Hypothalamus (tissue), 51 donors: ENCODE measurements at regions not wholly inside any gene's neighbourhood (a gene's known extent, or its start where the extent isn't known, plus 50 kb on each side); places are given as distances from the start of the nearest gene placed in this dataset.

Experiments
- DNase-seq, 51 donors: peaks; one replicate each; lab custom pipeline; 2025; lab: John Stamatoyannopoulos, UW

DNA sequence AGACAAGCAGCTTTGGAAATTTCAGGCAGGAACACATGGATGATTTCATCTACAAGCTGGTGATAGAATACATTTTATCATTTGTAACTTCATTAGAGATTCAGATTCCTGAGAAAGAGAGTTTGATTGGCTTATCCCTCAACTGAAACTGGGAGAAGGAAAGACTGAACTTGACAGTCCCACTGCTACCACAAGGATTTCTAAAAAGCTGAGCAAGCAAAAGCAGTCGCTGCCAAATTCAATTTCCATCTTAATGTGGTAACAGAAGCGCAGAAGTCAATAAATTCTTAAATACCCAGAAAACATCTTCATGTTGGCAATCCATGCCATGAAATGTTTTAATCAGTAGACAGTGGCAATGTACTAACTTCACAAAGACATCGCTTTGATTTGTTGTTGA, 172.1 kb upstream of the DACH1 start:
- DNase-seq, result no peak

DNA sequence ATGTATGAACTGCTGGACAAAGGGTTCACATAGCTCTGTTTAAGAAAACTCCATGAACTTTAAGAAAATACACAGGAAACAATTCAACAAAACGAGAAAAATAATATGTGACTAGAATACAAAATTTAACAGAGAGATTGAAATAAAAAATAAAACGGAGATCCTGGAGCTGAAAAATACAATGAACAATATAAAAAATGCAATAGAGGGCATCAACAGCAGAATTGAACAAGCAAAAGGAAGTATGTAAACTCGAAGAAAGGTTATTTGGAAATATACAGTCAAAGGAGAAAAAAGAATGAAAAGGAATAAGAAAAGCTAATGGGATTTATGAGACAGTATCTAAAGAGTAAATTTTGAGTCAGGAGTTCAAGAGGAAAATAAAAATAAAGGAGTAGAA, 163.0 kb upstream of the DACH1 start:
- no peak for DNase-seq

DNA sequence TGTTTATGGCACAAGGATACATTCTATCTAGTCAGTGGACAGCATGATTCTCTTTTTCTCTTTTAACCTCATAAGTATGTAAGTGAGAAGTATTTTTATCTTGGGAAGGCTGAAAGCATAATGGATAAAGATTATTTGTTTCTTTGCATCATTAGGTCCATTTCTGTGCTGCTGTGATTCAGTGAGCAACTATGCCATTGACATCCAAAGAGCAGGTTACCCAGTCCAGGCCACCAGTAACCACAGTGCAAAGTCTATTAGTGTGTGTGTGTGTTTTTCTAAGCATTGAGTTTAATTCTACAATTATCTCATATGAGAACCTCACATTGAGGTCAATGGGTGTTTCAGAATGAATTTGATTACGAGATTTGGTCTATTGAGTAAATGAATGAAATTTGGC, 158.8 kb upstream of the DACH1 start:
- no peak for DNase-seq

DNA sequence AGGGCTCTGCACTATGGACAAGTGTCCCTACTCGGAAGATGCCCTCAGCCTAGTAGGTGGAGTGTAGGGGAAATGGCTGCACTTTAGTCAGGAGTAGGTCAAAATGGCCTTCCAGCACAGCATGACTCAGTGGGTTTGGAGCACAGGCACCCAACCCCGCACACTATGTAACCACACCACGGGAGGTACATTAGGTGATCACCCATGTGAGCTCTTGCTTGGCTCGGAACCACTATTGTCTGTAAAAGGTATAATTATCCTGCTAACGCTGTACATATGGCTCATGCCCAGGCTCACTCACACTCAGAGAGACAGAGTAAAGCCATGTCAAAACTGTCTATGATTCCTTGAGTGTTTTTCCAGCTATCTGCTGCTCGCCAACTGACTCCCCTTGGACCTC, 156.9 kb upstream of the DACH1 start:
- no peak for DNase-seq

DNA sequence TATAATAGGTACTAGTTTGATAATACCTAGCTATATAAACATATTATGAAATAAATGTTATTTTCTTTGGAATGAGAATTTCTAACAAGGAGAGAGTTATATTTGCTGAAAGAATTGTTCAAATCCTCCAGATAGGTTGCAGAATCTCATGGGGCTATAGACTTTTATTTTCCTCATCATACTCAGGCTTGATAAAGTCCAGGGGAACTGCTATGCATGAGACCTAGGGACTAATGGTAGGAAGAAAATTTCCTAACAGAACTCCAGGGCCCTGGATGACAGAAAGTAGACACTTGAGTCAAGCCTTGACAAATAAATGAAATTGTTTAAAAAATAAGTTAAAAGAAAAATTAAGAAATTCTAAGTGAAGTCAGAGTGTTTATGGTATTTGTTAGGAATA, 138.5 kb upstream of the DACH1 start:
- no peak for DNase-seq

DNA sequence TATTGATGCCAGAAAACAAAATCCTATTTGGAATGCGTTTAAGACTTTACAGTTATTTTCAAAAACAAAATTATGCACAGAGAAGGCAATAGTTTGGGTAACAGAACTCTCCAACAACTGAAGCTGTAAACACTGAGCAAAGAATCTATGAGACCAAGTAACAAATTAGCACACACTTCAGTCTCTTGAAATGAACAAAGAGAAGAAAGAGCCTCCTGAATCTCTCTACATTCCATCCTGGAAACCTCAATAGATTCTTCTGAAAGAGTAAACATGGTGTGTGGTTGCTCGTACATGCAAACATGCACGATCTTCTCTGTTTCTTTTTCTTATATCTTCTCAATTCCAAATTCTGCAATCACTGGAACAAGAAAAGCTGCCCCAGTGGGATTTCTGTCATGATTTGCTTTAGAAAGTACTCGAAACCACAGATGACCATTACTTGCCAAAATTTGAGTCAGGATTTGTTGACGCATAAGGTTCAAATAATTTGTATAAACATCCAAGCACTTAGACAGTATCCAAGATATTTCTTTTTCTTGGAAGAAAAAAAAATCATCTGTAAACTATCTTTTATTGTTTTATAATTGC, 137.9 kb upstream of the DACH1 start:
- DNase-seq, result no peak

DNA sequence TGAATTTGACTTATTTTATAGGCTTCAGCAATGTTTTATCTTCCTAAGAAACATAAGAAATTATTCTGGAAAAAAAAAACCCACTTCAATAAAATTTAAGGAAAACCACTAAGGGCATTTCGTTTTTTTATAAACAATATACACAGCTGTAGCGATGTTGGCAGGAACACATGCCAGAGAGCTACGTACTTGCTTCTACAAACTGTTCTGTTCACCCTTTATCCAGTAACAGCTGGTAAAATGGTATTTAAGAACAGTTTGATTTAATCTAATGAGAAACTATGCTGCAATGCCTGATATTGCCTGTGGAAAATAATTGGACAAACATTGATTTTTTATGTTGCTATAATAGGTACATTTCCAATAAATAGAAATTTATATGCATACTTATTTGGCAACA, 137.2 kb upstream of the DACH1 start:
- DNase-seq, result no peak

DNA sequence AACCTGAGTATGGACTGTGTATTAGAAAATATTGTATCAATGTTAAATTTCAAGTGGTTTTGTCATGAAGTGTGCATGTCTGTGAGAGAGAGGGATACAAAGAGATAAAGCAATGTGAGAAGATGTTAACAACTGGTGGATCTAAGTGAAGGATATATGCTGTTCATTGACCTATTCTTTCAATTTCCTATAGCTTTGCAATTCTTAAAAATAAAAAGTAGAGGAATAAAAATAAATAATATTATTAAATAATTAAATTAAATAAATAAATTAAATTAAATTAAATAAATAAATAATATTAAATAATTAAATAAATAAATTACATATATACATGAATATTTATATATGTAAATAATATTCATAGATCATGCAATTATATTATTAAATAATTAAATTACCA, 131.2 kb upstream of the DACH1 start:
- DNase-seq, result no peak

DNA sequence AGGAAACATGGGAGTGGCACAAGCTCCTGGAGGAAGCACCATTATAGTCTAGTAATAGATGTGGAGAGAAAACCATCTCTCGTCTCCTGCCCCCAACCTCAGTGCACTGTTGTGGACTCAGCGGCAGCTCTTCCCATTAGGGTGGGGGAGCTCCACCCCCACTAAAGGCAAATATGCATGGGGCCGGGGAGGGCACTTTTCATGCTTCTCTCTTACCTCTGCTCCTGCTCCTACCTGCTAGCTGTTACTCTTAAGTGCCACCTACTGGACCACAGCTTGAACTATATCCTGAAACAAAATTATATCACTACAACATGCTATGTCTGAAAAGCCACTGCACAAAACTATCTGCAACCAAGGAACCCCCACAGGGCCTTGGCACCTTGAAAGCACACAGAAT, 112.6 kb upstream of the DACH1 start:
- DNase-seq, result no peak

DNA sequence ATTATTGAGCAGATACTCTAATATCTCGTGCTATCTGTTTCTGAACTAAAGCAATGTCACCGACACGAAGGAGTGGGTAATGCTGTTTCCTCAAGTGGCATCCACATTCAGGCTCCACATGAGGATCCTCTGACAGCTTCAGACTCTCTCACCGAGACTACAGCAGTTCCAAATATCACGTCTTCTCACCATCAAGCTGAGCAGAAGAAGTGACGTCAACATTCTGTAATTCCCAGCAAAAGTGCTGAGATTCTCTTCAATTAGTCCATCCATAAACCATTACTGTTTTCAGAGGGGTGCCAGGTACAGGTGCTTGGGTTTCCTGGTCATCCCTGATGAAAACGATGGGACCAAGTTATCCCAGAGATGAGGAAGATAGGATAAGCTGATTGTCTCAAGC, 110.0 kb upstream of the DACH1 start:
- DNase-seq, result no peak

DNA sequence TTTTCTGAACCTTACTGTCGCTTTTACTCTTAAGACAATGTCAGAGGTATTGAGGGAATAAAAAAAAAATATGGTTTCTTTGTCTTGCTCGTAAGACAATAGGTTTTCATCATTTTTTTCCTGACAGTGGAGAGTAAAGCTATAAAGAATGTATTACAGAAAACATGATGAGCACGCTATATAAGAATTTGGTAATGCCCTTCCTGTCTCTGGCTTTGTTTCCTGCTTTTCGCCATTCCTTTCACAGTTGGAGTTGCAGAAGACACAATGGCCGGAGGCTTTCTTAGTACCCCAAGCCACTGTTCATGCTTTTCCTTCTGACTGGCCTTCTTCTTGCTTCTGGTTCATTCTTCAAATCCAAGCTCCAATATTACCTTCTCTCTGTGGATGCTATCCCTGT, 101.0 kb upstream of the DACH1 start:
- no peak for DNase-seq

DNA sequence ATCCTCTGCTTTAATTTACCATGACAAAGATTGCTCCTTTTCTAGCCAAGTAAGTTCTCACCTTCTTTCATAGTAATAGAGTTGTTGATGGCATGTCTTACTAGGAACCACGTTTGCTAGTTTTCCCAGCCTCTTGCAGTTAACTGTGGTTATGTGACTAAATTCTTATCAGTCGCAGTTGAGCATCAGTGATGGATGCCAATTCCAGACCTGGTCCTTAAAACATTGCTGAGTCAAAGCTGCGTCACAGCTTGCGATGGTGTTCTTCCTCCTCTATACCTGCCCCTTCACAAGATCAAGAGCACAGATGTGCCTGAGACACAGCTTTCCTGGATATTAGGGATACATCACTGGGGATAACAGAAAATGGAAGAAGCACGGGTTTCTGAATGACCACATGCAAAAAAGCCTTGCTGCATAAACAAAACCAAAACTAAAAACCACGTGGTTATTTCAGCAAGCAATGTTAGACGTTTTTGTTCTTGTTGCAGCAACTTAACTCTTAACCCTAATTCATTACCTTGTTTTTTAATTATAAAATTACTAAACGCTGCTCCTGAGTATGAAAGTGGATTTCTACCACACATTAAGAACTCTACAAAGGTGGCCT, 97.6 kb upstream of the DACH1 start:
- DNase-seq, result no peak

DNA sequence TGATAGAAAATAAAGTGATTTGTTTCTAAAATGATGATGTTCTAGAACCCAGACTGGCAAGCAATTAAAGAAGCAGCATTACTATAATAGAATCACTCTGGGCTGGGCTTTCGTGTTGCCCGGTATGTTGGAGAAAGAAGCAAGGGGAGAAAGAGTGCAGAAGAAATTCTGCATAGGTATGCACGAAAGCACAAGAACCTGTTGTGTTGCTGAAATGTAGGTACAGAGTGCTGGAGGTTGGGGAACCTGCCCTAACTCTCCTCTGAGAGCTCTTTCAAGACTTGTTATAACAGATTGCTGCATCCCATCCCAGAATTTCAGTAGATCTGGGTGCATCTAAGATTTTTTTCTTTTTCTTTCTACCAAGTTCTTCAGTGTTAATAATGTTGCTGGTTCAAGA, 95.7 kb upstream of the DACH1 start:
- DNase-seq, result no peak

DNA sequence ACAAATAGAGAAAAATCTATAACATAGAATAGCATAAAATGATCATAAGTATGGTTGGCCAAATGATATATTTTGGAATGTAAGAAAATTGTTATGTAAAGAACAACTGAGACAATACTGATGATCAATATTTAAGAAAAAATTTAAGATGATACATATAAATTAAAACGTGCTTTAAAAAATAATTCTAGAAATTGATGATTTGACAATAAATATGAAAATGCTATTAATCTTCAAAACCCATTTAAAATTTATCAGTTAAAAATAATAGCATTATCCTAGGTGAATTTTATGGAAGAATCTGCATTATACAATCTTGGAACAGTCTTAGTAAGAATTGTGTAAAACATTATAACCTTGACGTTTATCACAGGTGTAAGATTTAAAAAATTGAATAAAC, 95.1 kb upstream of the DACH1 start:
- no peak for DNase-seq

DNA sequence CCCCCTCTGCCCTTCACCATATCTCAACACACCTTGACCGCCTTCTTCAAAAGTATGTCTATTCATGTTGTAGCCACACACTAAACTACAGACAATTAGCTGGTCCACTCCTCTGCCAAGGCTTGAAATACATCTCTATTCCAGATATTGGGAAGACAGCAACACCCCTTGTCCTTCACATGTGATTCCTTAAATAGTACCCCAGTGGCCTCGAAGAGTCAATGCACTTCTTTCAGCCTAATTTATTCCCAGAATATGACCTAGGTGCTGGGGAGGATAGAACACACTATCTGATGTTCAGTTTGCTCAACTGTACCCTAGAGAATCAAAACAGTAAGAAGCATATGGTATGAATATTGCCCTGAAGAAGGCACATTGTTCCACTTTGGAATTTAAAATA, 82.4 kb upstream of the DACH1 start:
- no peak for DNase-seq

DNA sequence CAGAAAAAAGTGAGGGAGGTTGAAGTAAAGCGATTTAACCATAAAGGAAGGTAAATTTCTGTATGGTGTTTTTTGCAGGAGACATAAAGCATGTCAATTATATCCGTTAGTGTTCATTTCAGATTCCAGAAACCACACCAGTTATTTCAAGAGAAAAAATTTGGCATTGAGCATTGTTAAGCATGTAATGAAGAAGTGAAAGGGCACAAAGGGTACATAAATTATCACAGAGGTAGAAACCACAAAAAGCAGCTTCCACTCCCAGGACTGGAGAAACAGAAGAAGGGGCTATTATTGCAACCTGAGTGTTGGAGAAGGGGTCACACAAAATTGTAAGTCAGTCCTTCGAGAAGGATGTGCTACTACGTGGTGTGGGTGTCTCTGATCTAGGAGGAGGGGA, 72.2 kb upstream of the DACH1 start:
- DNase-seq, result no peak

DNA sequence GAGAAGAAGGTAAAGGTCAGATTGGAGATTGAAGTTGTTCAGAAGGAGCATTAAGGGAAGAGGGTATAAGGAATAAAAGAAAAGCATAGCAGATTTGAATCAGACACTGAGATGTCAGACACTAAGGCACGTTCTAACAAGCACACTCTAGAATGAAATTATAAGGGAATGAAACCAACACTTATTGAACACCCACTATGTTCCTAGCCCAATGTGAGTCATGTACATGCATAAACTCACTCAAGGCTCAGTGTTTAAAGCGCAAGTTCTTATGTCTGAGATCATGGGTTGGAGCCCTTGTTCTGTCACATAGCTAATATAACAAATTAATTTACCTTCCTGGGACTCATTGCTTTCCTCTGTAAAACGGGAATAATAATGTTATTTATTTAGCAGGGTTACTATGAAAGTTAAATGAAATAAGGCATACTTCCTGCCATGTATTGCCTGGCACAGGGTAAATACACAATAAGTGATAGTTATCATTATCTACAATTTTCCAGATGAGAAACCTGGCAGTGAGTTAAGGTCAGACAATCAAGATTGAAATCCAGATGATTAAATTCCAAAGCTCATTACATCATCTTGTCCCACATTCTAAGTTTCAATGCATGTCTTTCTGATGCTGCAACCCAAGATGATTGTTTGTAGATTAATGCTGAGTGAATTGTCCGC, 68.3 kb upstream of the DACH1 start:
- no peak for DNase-seq

DNA sequence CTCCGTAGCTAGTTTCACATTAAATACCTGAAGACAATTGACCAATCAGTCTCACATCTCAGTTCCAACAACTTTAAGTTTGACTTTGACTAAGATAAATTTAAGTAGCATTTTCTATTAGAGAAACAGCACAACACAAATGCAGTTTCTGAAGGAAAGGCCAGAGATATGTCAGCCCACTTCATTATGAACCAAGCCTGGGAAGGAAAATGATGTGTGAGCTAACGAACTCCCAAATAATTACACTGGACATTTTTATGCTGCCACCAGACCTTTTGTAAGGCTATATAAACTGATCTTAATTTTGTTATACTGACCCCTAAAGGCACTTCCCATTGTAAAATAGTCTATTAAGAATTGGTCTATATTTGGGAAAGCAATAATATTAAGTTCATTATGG, 57.9 kb upstream of the DACH1 start:
- no peak for DNase-seq

DNA sequence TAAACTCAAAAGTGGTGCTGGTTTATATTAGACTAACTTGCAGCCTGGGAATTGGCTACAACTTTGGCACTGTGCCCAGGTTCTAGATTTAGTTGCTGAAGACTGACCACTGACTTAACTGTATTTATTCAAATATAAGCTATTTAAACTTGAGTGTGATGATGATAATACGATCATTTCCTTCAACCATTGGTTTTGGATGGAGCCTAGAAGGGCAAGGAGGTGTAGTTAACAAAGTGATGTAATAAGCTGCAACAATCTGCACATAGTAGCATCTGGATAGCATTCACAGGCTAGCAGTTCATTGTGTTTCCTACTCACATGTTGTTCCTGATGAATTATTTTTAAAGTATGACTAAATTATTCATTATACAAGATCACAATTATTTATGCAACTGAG, 55.2 kb upstream of the DACH1 start:
- DNase-seq, result no peak
